ENCODE measurements at regions not wholly inside any gene's neighbourhood (a gene's known extent, or its start where the extent isn't known, plus 50 kb on each side); places are given as distances from the start of the nearest gene placed in this dataset.
A peak's percentile ranks its signal among the peaks of the same experiment; 100 is the strongest.

- H3K14ac ChIP-seq (ENCODE audit: insufficient read depth, low read length), result no peak overlapping the region; the same call in 1 of the 2 replicates
- H2BK20ac ChIP-seq (ENCODE audit: low read depth, low read length, poor library complexity, severe bottlenecking), result no peak overlapping the region
- no peaks in the 10 kb centered on the region for H3K79me1 ChIP-seq (ENCODE audit: insufficient read depth, low read depth, low read length, poor library complexity, severe bottlenecking)
- H4K20me1 ChIP-seq (ENCODE audit: control insufficient read depth, insufficient read depth, insufficient read length), result no peaks in the 10 kb centered on the region
- H3K27me3 ChIP-seq (ENCODE audit: insufficient read depth, low read length), result no peaks in the 10 kb centered on the region
- no peaks in the 10 kb centered on the region for H3K9me3 ChIP-seq (ENCODE audit: control insufficient read depth, low read depth, low read length)
- H3K23ac ChIP-seq (ENCODE audit: insufficient read length, low read depth, low read length), result no peak overlapping the region
- H3K36me3 Mint-ChIP-seq (ENCODE audit: insufficient read depth in 1 of 3, low read depth in 3 of 3), result peaks cover 3 to 12% (median 3%) of the 10 kb centered on the region in 3 experiments; a peak in 5 of 7 replicates
- no CpG with 5 or more reads among the region's 8 CpGs for WGBS (ENCODE audit: extremely low coverage, insufficient read length, low lambda C conversion rate)
- H4K5ac ChIP-seq (ENCODE audit: insufficient read length, low read depth, low read length), result no peak overlapping the region
- peak; percentile 69 for DNase-seq
- H3K4ac ChIP-seq (ENCODE audit: low read depth, low read length), result no peak overlapping the region
- H3K18ac ChIP-seq (ENCODE audit: insufficient read length, low read depth, low read length), result no peak overlapping the region
- H3K4me3 Mint-ChIP-seq, result no peak overlapping the region; a peak in 2 of 5 replicates
- H3K27me3 Mint-ChIP-seq (ENCODE audit: low read depth), result peaks cover 2% of the 10 kb centered on the region; the same call in 1 of the 2 replicates
- no peaks in the 10 kb centered on the region for H3K4me1 ChIP-seq (ENCODE audit: insufficient read depth, low read length)
- H3K23me2 ChIP-seq (ENCODE audit: insufficient read length, low read depth, low read length, poor library complexity, severe bottlenecking), result no peaks in the 10 kb centered on the region
- H2BK120ac ChIP-seq (ENCODE audit: low read depth, low read length, poor library complexity, severe bottlenecking), result no peak overlapping the region
- H4K91ac ChIP-seq (ENCODE audit: insufficient read length, low read depth, low read length), result no peak overlapping the region
- H3K56ac ChIP-seq (ENCODE audit: insufficient read length, low read depth, low read length), result no peak overlapping the region
- H3K9me3 Mint-ChIP-seq, result peaks cover 8 to 10% of the 10 kb centered on the region in 2 experiments
- peak overlapping the region; percentile 74 to 80 (median 78); a peak in 5 of 7 replicates for H3K27ac Mint-ChIP-seq
- TF ChIP-seq CTCF (conservative IDR thresholded peaks at IDR 0.05), result no peak
- no peak overlapping the region for H3K4me2 ChIP-seq (ENCODE audit: insufficient read depth, insufficient read length, low read length)
- no peak overlapping the region for H2AFZ ChIP-seq (ENCODE audit: low read length)
- H2BK15ac ChIP-seq (ENCODE audit: low read depth, low read length), result no peak overlapping the region
- H3K79me2 ChIP-seq (ENCODE audit: insufficient read depth, low read length), result no peaks in the 10 kb centered on the region
- H2AK5ac ChIP-seq (ENCODE audit: insufficient read length, low read length), result no peak overlapping the region
- no peak overlapping the region for H2BK12ac ChIP-seq (ENCODE audit: insufficient read length, low read depth, low read length)
- no peak overlapping the region for H3K27ac ChIP-seq (ENCODE audit: insufficient read length, low read depth, low read length)
- no peak overlapping the region for H2BK5ac ChIP-seq (ENCODE audit: insufficient read length, low read length)
- no peak overlapping the region for H4K8ac ChIP-seq (replicated peaks; ENCODE audit: insufficient read length, low read depth, low read length)
- H3K4me1 Mint-ChIP-seq, result peaks cover 13 to 17% of the 10 kb centered on the region in 2 experiments
- no peak overlapping the region for H3T11ph ChIP-seq (ENCODE audit: low read length)
- H3K9ac ChIP-seq (ENCODE audit: extremely low read depth, insufficient read length, low read length), result no peak overlapping the region
These were observed 142.4 kb upstream of the ZNF236 start for GRCh38 chr18:76679945-76680344.
